ENCODE measurements at regions not wholly inside any gene's neighbourhood (a gene's known extent, or its start where the extent isn't known, plus 50 kb on each side); places are given as distances from the start of the nearest gene placed in this dataset.

- no peak for DNase-seq (ENCODE audit: low spot score)
These were observed 721.9 kb upstream of the SLC10A2 start for GRCh38 chr13:103788061-103788652.

DNA sequence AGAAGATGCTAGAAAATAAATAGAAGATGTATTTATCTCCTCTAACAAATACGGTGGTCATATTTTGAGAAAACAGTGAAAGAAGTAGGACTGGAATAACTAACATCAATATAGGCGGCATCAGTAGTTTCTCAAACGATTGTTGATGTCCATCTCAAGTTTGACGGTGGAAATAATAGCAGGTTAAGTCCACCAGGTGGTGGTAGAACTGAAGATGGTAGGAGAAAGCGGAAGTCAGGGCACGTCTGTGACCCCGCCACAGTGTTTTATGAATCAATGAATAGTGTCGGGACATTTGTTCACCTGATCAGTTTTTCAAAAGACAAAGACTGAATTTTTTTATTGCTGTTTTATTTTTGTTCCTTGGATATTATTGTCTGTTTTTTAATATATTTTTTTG lies 706.4 kb upstream of the SLC10A2 start:
- no peak for DNase-seq (ENCODE audit: low spot score)

DNA sequence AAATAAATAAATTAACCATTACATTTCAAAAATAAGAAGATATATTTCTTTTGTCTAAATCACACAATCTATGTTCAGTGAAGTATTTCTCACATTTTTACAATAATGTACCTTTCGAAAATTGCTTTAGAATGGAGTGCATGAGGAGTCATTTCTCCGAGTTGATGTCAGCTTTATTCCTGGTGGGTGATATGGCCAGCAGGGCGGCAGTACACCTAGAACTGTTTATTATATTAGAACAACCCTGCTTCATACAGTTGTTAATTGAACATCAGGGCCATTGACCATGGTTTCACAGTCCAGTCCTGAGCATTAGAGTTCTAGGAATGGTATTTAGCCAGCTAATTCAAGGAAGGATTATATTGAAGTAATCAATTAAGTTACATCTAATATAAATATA lies 696.3 kb upstream of the SLC10A2 start:
- DNase-seq (ENCODE audit: low spot score), result no peak

- DNase-seq (ENCODE audit: low spot score), result no peak
These were observed 693.1 kb upstream of the SLC10A2 start for GRCh38 chr13:103759361-103759760.

DNA sequence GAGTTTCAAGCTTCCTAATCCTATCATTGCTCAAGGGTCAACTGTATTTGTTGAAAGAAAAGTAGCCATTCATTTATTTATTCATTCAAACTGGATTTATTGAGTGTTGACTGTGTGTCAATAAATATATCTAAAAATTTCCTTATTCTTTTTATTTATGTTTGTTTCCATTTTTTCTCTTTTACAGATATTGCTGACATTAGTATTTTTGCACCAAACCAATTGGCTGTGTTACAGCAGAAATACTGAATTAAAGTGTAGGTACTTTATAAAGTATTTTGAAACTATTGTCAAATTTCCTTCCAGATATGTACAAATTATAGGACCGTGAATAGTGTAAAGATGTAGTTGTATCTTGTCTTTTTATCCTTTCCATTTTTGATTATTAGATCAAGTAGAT lies 692.0 kb upstream of the SLC10A2 start:
- DNase-seq (ENCODE audit: low spot score), result no peak

GRCh38 chr13:103757361-103757760 lies 691.1 kb upstream of the SLC10A2 start:
- no peak for DNase-seq (ENCODE audit: low spot score)

- no peak for DNase-seq (ENCODE audit: low spot score)
These were observed 688.6 kb upstream of the SLC10A2 start for GRCh38 chr13:103754783-103755182.

- no peak for DNase-seq (ENCODE audit: low spot score)
These were observed 668.6 kb upstream of the SLC10A2 start for GRCh38 chr13:103734837-103735236.

DNA sequence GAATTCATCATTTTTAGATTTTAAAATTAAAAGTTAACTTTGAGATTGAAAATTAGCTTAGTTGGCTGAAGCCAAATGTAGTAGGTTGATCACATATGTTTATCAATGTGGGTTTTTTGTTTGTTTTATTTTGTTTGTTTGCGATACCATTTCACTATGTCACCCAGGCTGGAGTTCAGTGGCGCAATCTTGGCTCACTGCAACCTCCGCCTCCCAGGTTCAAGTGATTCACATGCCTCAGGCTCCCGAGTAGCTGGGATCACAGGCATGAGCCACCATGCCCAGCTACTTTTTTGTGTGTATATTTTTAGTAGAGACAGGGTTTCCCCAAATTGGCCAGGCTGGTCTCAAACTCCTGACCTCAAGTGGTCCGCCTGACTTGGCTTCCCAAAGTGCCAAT lies 665.7 kb upstream of the SLC10A2 start:
- DNase-seq (ENCODE audit: low spot score), result no peak

DNA sequence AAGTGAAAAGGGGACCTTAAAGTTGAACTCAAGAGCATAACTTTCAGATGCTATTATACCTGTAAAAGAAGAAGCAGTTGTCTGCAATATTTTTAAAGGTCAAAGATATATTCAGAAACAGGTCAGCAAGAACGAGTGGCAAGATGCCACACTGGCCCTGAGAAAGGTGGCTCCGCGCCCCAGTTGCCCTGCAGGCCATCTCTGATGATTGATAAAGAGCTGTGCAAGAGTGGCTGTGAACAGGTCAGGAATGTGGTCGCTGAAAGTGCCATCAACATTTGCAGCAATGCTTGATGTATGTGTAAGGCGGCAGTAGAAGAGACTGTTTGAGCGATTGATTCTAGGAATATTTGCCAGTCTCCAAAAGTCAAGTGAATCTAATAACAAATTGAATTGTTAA lies 664.2 kb upstream of the SLC10A2 start:
- DNase-seq (ENCODE audit: low spot score), result no peak

- no peak for DNase-seq (ENCODE audit: low spot score)
These were observed 660.6 kb upstream of the SLC10A2 start for GRCh38 chr13:103726808-103727207.

DNA sequence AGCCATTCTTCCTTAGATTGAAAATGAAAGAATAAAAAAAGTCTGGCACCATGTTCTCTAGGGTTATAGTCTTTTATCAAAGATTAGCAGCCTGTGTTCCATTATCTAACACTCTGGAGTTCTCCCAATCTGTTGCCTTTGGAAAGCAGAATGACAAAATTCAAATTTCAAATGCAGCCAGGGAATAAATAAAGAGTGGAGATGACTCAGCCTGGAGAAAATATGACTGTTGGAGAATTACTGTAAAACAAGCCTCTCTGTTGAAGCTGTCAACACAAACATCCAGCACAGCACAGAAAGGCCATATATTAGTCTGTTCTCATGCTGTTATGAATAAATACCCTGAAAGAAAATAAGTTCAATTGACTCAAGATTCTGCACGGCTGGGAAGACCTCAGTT lies 650.5 kb upstream of the SLC10A2 start:
- no peak for DNase-seq (ENCODE audit: low spot score)

DNA sequence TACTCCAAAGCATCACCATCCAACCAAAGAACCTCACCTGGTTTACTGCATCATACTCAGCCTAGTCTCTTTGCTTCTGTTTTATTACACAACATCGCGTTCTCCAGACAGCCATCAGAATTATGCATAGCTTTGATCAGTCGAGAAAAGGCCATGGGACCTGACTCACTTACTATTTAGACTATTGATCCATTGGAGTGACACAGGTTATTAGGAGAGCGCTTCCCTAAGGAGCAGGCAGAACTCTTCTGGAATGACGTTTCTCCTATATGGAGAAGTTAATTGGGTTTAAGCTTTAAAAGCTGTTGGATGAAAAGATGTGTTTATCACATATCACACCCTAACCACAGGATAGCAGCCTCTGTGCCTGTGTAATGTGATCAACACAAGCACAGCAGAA lies 649.1 kb upstream of the SLC10A2 start:
- no peak for DNase-seq (ENCODE audit: low spot score)

GRCh38 chr13:103703246-103703645 lies 637.0 kb upstream of the SLC10A2 start:
- DNase-seq (ENCODE audit: low spot score), result no peak

DNA sequence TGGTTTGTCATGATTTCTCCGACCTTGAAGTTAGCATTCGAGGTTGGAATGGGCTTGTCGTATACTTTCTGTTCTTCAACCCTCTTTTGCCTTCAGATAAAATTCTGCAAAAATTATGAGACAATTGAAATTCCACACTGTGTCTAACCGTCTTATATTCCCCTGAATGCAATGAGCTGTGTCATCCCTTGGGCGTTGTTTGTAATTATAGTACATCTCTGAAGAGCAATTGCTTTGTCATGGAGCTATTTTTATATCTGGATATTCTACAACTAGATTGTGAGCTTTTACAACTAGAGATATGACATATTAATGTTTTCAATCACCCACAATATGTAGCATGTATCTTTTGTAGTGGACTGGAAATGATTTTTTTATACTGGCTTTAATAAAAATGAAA lies 631.8 kb upstream of the SLC10A2 start:
- DNase-seq (ENCODE audit: low spot score), result no peak

GRCh38 chr13:103695320-103695719 lies 629.1 kb upstream of the SLC10A2 start:
- DNase-seq (ENCODE audit: low spot score), result no peak

GRCh38 chr13:103694471-103694870 lies 628.3 kb upstream of the SLC10A2 start:
- no peak for DNase-seq (ENCODE audit: low spot score)

DNA sequence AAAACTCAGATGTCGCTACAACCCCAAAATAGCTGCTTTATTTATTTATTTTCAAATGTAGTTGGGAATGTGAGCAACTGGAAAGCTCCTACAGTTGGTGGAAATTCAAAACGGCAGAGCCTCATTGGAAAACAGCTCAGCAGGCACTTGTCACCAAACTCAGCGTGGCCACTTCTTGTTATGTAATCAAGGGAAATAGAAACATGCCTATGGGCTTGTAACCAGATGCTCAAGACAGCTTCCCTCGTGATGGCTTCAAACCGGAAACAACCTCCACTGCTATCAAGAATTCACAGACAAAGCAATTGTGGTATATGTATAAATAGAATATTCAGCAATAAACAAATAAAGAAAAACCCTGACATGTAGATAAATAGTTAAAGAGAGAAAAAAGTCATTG lies 627.8 kb upstream of the SLC10A2 start:
- DNase-seq (ENCODE audit: low spot score), result no peak

GRCh38 chr13:103692442-103692841 lies 626.2 kb upstream of the SLC10A2 start:
- DNase-seq (ENCODE audit: low spot score), result no peak

DNA sequence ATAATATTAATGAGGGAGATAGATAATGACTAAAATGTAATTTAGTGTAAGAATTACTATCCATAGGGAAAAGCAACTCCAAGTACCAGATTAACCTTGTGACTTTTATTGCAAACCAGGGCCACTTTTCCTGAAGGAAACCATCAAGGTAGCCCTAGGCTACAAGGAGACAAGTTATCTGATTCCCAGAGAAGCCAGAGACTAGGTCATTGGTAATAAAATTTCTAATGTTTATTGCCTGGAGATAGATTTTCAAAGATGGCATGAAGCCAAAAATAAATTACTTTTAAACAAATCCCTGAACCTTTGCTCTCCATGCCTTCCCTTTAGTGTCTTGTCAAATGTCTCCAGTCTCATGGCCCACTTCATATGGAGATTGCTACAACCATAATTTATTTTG lies 610.1 kb upstream of the SLC10A2 start:
- DNase-seq (ENCODE audit: low spot score), result no peak

GRCh38 chr13:103671547-103671946 lies 605.3 kb upstream of the SLC10A2 start:
- DNase-seq (ENCODE audit: low spot score), result no peak

GRCh38 chr13:103663996-103664395 lies 597.8 kb upstream of the SLC10A2 start:
- no peak for DNase-seq (ENCODE audit: low spot score)

- no peak for DNase-seq (ENCODE audit: low spot score)
These were observed 590.1 kb upstream of the SLC10A2 start for GRCh38 chr13:103656311-103656710.

DNA sequence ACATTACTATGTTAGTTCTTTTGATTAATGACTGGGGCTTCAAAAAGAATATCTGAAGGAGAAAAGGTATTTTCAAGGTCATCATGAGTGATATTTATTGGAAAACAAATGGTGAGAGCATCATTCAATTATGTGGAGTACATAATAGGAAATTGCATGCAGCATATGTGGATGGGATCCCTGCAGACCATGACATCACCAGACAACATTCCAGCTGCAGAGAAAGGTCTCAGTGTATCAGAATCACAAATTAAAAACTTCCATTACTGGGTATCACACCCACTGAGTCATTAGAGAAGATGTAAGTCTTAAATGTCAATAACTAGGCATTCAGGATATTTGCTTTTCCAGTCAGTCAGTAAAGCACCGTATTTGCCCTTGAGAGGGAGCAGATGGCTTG lies 574.4 kb upstream of the SLC10A2 start:
- DNase-seq (ENCODE audit: low spot score), result no peak

- DNase-seq (ENCODE audit: low spot score), result no peak
These were observed 573.1 kb upstream of the SLC10A2 start for GRCh38 chr13:103639326-103639725.
